ENCODE measurements at regions not wholly inside any gene's neighbourhood (a gene's known extent, or its start where the extent isn't known, plus 50 kb on each side); places are given as distances from the start of the nearest gene placed in this dataset.
"Not testable (repeated sequence)": the region's sequence is repeated elsewhere in the genome, so short reads cannot be mapped to it uniquely, and the experiment has no call there.

DNA sequence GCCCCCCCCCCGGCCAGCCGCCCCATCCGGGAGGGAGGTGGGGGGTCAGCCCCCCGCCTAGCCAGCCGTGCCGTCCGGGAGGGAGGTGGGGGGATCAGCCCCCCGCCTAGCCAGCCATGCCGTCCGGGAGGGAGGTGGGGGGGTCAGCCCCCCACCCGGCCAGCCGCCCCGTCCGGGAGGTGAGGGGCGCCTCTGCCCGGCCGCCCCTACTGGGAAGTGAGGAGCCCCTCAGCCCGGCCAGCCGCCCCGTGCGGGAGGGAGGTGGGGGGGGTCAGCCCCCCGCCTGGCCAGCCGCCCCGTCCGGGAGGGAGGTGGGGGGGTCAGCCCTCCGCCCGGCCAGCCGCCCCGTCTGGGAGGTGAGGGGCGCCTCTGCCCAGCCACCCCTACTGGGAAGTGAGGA, 150.4 kb upstream of the ALDH1B1 start:
- CTCF ChIA-PET (ENCODE audit: partially characterized antibody) = not testable (repeated sequence)
- WGBS, 2 experiments (ENCODE audit: extremely low coverage in 1 of 2, insufficient coverage in 1 of 2, insufficient read length in 1 of 2, insufficient replicate concordance in 2 of 2, low coverage in 1 of 2, low lambda C conversion rate in 2 of 2, missing lambda C conversion rate in 1 of 2) = no CpG with 5 or more reads among the region's 30 CpGs

More for the DNA sequence above, 150.4 kb upstream of the ALDH1B1 start:
- H3K27me3 ChIP-seq (replicated peaks in 1 of 4; ENCODE audit: control insufficient read depth in 3 of 4, extremely low read depth in 1 of 4, insufficient read depth in 3 of 4, low read length in 3 of 4); H3K9me3 ChIP-seq (ENCODE audit: insufficient read depth in 2 of 2, low read depth in 1 of 2, low read length in 1 of 2); H4K8ac ChIP-seq (ENCODE audit: extremely low read depth, insufficient read depth, low read length); H2BK20ac ChIP-seq (ENCODE audit: low read length); DNase-seq (ENCODE audit: low read depth in 1 of 2, low spot score in 2 of 2); H3K4me3 ChIP-seq (ENCODE audit: extremely low read depth in 1 of 4, insufficient read depth in 2 of 4, low read depth in 3 of 4, low read length in 4 of 4); H3K56ac ChIP-seq (replicated peaks; ENCODE audit: insufficient read length, low read depth, low read length); H3K4me1 ChIP-seq (replicated peaks in 1 of 4; ENCODE audit: control insufficient read depth in 3 of 4, insufficient read depth in 4 of 4, low read length in 3 of 4); H2AFZ ChIP-seq (ENCODE audit: low read length); FAIRE-seq; POLR2A ChIA-PET (ENCODE audit: partially characterized antibody); H2BK15ac ChIP-seq (ENCODE audit: low read length); H4K20me1 ChIP-seq (replicated peaks in 1 of 2; ENCODE audit: control insufficient read depth in 1 of 2, insufficient read depth in 2 of 2, low read length in 2 of 2); H3K27ac ChIP-seq (ENCODE audit: low read depth, low read length); H2BK12ac ChIP-seq (ENCODE audit: low read depth, low read length); H2BK5ac ChIP-seq (ENCODE audit: low read depth, low read length); H3K9ac ChIP-seq (replicated peaks in 1 of 4; ENCODE audit: extremely low read depth in 1 of 4, low read depth in 3 of 4, low read length in 3 of 4); H3K4me2 ChIP-seq (ENCODE audit: insufficient read depth in 1 of 2, low read depth in 2 of 2, low read length in 2 of 2); H3K79me1 ChIP-seq (ENCODE audit: low read depth, low read length); H3K23me2 ChIP-seq (ENCODE audit: low read depth, low read length); H3K14ac ChIP-seq (ENCODE audit: insufficient read length); H3K23ac ChIP-seq (ENCODE audit: insufficient read length); H3K18ac ChIP-seq (ENCODE audit: extremely low read depth, low read length); H4K5ac ChIP-seq (ENCODE audit: insufficient read length, low read depth, low read length); H3K36me3 ChIP-seq (ENCODE audit: control insufficient read depth in 2 of 4, insufficient read depth in 4 of 4, low read length in 3 of 4); H3K4ac ChIP-seq (replicated peaks; ENCODE audit: insufficient read length, low read depth, low read length); H2BK120ac ChIP-seq (replicated peaks; ENCODE audit: low read depth, low read length); H4K91ac ChIP-seq (replicated peaks; ENCODE audit: insufficient read length, low read length); H3K79me2 ChIP-seq (ENCODE audit: control insufficient read depth in 1 of 2, insufficient read depth in 2 of 2, low read length in 2 of 2); H2AK5ac ChIP-seq (ENCODE audit: low read depth, low read length): not testable (repeated sequence)

Measured in H1 (cell line).